ENCODE measurements at regions not wholly inside any gene's neighbourhood (a gene's known extent, or its start where the extent isn't known, plus 50 kb on each side); places are given as distances from the start of the nearest gene placed in this dataset.

- Histone ChIP-seq H3K4me3 (ENCODE audit: low read length) (no peak overlapping the region), H3K36me3 (ENCODE audit: control insufficient read depth, insufficient read depth, low read length) (no peaks in the 10 kb centered on the region), H3K27me3 (ENCODE audit: control insufficient read depth, insufficient read depth, low read length) (no peaks in the 10 kb centered on the region), H3K27ac (ENCODE audit: low read depth, low read length) (no peak overlapping the region), H3K4me1 (ENCODE audit: control insufficient read depth, insufficient read depth, low read length) (no peaks in the 10 kb centered on the region), H3K9ac (ENCODE audit: low read length) (no peak overlapping the region)
These were observed 368.1 kb downstream of the ZPLD1 start for GRCh38 chr3:102802819-102803420.

GRCh38 chr3:102810937-102811336, 376.1 kb downstream of the ZPLD1 start:
- H3K27ac ChIP-seq (ENCODE audit: low read depth, low read length): no peak overlapping the region
- no peak overlapping the region for H3K9ac ChIP-seq (ENCODE audit: low read length)
- no peaks in the 10 kb centered on the region for H3K36me3 ChIP-seq (ENCODE audit: control insufficient read depth, insufficient read depth, low read length)
- H3K4me1 ChIP-seq (ENCODE audit: control insufficient read depth, insufficient read depth, low read length): no peaks in the 10 kb centered on the region
- H3K27me3 ChIP-seq (ENCODE audit: control insufficient read depth, insufficient read depth, low read length): no peaks in the 10 kb centered on the region
- no peak overlapping the region for H3K4me3 ChIP-seq (ENCODE audit: low read length)

GRCh38 chr3:102826636-102827035, 391.8 kb downstream of the ZPLD1 start:
- Histone ChIP-seq H3K4me1 (ENCODE audit: control insufficient read depth, insufficient read depth, low read length) (no peaks in the 10 kb centered on the region), H3K9ac (ENCODE audit: low read length) (no peak overlapping the region), H3K27me3 (ENCODE audit: control insufficient read depth, insufficient read depth, low read length) (no peaks in the 10 kb centered on the region), H3K36me3 (ENCODE audit: control insufficient read depth, insufficient read depth, low read length) (no peaks in the 10 kb centered on the region), H3K27ac (ENCODE audit: low read depth, low read length) (no peak overlapping the region), H3K4me3 (ENCODE audit: low read length) (no peak overlapping the region)

GRCh38 chr3:102827386-102827785, 392.6 kb downstream of the ZPLD1 start:
- Histone ChIP-seq H3K27ac (ENCODE audit: low read depth, low read length) (no peak overlapping the region), H3K9ac (ENCODE audit: low read length) (no peak overlapping the region), H3K27me3 (ENCODE audit: control insufficient read depth, insufficient read depth, low read length) (no peaks in the 10 kb centered on the region), H3K4me3 (ENCODE audit: low read length) (no peak overlapping the region), H3K4me1 (ENCODE audit: control insufficient read depth, insufficient read depth, low read length) (no peaks in the 10 kb centered on the region), H3K36me3 (ENCODE audit: control insufficient read depth, insufficient read depth, low read length) (no peaks in the 10 kb centered on the region)

- no peaks in the 10 kb centered on the region for H3K4me1 ChIP-seq (ENCODE audit: control insufficient read depth, insufficient read depth, low read length)
- H3K27ac ChIP-seq (ENCODE audit: low read depth, low read length): no peak overlapping the region
- H3K27me3 ChIP-seq (ENCODE audit: control insufficient read depth, insufficient read depth, low read length): no peaks in the 10 kb centered on the region
- H3K36me3 ChIP-seq (ENCODE audit: control insufficient read depth, insufficient read depth, low read length): no peaks in the 10 kb centered on the region
- H3K4me3 ChIP-seq (ENCODE audit: low read length): no peak overlapping the region
- H3K9ac ChIP-seq (ENCODE audit: low read length): no peak overlapping the region
These were observed 395.6 kb downstream of the ZPLD1 start for GRCh38 chr3:102830415-102830814.

GRCh38 chr3:102841866-102842265, 407.1 kb downstream of the ZPLD1 start:
- H3K4me1 ChIP-seq (ENCODE audit: control insufficient read depth, insufficient read depth, low read length): no peaks in the 10 kb centered on the region
- no peak overlapping the region for H3K9ac ChIP-seq (ENCODE audit: low read length)
- H3K36me3 ChIP-seq (ENCODE audit: control insufficient read depth, insufficient read depth, low read length): no peaks in the 10 kb centered on the region
- no peaks in the 10 kb centered on the region for H3K27me3 ChIP-seq (ENCODE audit: control insufficient read depth, insufficient read depth, low read length)
- H3K4me3 ChIP-seq (ENCODE audit: low read length): no peak overlapping the region
- H3K27ac ChIP-seq (ENCODE audit: low read depth, low read length): no peak overlapping the region

- Histone ChIP-seq H3K9ac (ENCODE audit: low read length) (no peak overlapping the region), H3K27me3 (ENCODE audit: control insufficient read depth, insufficient read depth, low read length) (no peaks in the 10 kb centered on the region), H3K27ac (ENCODE audit: low read depth, low read length) (no peak overlapping the region), H3K4me1 (ENCODE audit: control insufficient read depth, insufficient read depth, low read length) (no peaks in the 10 kb centered on the region), H3K4me3 (ENCODE audit: low read length) (no peak overlapping the region), H3K36me3 (ENCODE audit: control insufficient read depth, insufficient read depth, low read length) (no peaks in the 10 kb centered on the region)
These were observed 432.0 kb downstream of the ZPLD1 start for GRCh38 chr3:102866845-102867244.

- H3K27me3 ChIP-seq (ENCODE audit: control insufficient read depth, insufficient read depth, low read length): no peaks in the 10 kb centered on the region
- no peak overlapping the region for H3K4me3 ChIP-seq (ENCODE audit: low read length)
- H3K4me1 ChIP-seq (ENCODE audit: control insufficient read depth, insufficient read depth, low read length): peaks cover 3% of the 10 kb centered on the region
- H3K36me3 ChIP-seq (ENCODE audit: control insufficient read depth, insufficient read depth, low read length): no peaks in the 10 kb centered on the region
- no peak overlapping the region for H3K27ac ChIP-seq (ENCODE audit: low read depth, low read length)
- H3K9ac ChIP-seq (ENCODE audit: low read length): no peak overlapping the region
These were observed 448.7 kb downstream of the ZPLD1 start for GRCh38 chr3:102883515-102883914.

- H3K4me3 ChIP-seq (ENCODE audit: low read length): no peak overlapping the region
- no peak overlapping the region for H3K9ac ChIP-seq (ENCODE audit: low read length)
- no peak overlapping the region for H3K27ac ChIP-seq (ENCODE audit: low read depth, low read length)
- H3K36me3 ChIP-seq (ENCODE audit: control insufficient read depth, insufficient read depth, low read length): no peaks in the 10 kb centered on the region
- peaks cover 3% of the 10 kb centered on the region for H3K4me1 ChIP-seq (ENCODE audit: control insufficient read depth, insufficient read depth, low read length)
- H3K27me3 ChIP-seq (ENCODE audit: control insufficient read depth, insufficient read depth, low read length): no peaks in the 10 kb centered on the region
These were observed 450.5 kb downstream of the ZPLD1 start for GRCh38 chr3:102885289-102885688.

- no peaks in the 10 kb centered on the region for H3K27me3 ChIP-seq (ENCODE audit: control insufficient read depth, insufficient read depth, low read length)
- peaks cover 3% of the 10 kb centered on the region for H3K4me1 ChIP-seq (ENCODE audit: control insufficient read depth, insufficient read depth, low read length)
- no peaks in the 10 kb centered on the region for H3K36me3 ChIP-seq (ENCODE audit: control insufficient read depth, insufficient read depth, low read length)
- no peak overlapping the region for H3K4me3 ChIP-seq (ENCODE audit: low read length)
- H3K27ac ChIP-seq (ENCODE audit: low read depth, low read length): no peak overlapping the region
- H3K9ac ChIP-seq (ENCODE audit: low read length): no peak overlapping the region
These were observed 452.6 kb downstream of the ZPLD1 start for GRCh38 chr3:102887431-102887830.

- Histone ChIP-seq H3K27me3 (ENCODE audit: control insufficient read depth, insufficient read depth, low read length) (no peaks in the 10 kb centered on the region), H3K27ac (ENCODE audit: low read depth, low read length) (no peak overlapping the region), H3K4me3 (ENCODE audit: low read length) (no peak overlapping the region), H3K4me1 (ENCODE audit: control insufficient read depth, insufficient read depth, low read length) (no peaks in the 10 kb centered on the region), H3K36me3 (ENCODE audit: control insufficient read depth, insufficient read depth, low read length) (no peaks in the 10 kb centered on the region), H3K9ac (ENCODE audit: low read length) (no peak overlapping the region)
These were observed 462.2 kb downstream of the ZPLD1 start for GRCh38 chr3:102896851-102897621.

- Histone ChIP-seq H3K27me3 (ENCODE audit: control insufficient read depth, insufficient read depth, low read length) (no peaks in the 10 kb centered on the region), H3K4me1 (ENCODE audit: control insufficient read depth, insufficient read depth, low read length) (no peaks in the 10 kb centered on the region), H3K9ac (ENCODE audit: low read length) (no peak overlapping the region), H3K27ac (ENCODE audit: low read depth, low read length) (no peak overlapping the region), H3K4me3 (ENCODE audit: low read length) (no peak overlapping the region), H3K36me3 (ENCODE audit: control insufficient read depth, insufficient read depth, low read length) (no peaks in the 10 kb centered on the region)
These were observed 469.8 kb downstream of the ZPLD1 start for GRCh38 chr3:102904629-102905028.

- Histone ChIP-seq H3K27me3 (ENCODE audit: control insufficient read depth, insufficient read depth, low read length) (no peaks in the 10 kb centered on the region), H3K4me1 (ENCODE audit: control insufficient read depth, insufficient read depth, low read length) (no peaks in the 10 kb centered on the region), H3K9ac (ENCODE audit: low read length) (no peak overlapping the region), H3K36me3 (ENCODE audit: control insufficient read depth, insufficient read depth, low read length) (no peaks in the 10 kb centered on the region), H3K4me3 (ENCODE audit: low read length) (no peak overlapping the region), H3K27ac (ENCODE audit: low read depth, low read length) (no peak overlapping the region)
These were observed 471.0 kb downstream of the ZPLD1 start for GRCh38 chr3:102905811-102906210.

Data from rectal smooth muscle tissue (tissue), 1 donor.